SIG-M5 (cell line): ENCODE measurements at regions not wholly inside any gene's neighbourhood (a gene's known extent, or its start where the extent isn't known, plus 50 kb on each side); places are given as distances from the start of the nearest gene placed in this dataset.
A peak's percentile ranks its signal among the peaks of the same experiment; 100 is the strongest.

Source experiments
- DNase-seq: peaks from one replicate; lab custom pipeline; 2025; lab: John Stamatoyannopoulos, UW

DNA sequence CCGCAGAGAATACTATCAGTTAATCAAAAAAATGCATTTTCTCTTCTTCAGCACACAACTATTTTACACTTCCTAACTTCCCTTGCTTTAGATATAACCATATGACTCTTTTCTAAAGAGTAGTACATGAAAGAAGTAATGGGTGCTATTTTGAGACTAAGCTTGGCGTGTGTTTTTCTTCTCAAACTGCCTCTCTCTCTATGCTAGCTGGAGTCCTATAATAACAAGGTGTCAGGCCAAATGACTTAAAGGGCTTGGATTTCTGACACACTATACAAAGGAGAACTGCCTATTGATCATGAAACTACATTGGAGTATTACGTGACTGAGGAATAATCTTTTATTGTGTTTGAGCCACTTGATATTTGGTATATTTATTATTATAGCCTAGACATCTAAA is 1330.1 kb upstream of the SPRY2 start:
- DNase-seq = no peak

DNA sequence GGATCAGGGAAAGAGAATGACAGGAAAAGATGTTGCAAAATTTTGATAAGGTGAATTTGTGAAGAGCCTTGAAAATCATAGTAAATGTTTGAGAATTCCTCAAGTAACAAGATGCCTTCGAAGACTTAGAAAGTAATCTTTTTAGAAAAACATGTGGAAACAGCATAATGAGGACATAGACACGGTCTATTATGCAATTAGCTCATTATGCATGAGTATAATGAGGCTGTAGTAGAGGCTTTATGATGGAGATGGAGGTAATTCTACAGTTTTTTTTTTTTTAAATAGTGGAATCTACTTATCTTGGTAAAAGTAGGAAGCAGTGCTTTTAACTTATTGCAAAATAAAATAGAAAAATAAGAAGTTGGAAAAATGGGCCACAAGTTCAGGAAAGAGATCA is 1329.1 kb upstream of the SPRY2 start:
- DNase-seq = no peak

DNA sequence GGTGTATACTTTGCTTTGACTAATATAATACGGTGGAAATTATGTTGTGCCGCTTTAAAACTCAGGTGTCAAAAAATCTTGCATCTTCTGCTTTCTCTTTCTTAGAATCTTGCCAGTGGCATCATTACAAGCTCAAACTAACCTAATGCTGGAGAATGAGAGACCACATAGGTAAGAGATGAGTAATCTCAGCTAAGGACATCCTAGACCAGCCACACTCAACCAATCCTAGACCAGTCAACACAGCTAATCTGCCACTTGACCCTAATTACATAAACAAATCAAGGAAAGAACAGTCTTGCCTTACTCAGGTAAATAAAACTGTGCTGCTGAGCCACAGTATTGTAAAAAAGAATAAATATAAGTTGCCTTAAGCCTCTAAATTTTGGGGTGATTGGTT is 1323.9 kb upstream of the SPRY2 start:
- DNase-seq = no peak

DNA sequence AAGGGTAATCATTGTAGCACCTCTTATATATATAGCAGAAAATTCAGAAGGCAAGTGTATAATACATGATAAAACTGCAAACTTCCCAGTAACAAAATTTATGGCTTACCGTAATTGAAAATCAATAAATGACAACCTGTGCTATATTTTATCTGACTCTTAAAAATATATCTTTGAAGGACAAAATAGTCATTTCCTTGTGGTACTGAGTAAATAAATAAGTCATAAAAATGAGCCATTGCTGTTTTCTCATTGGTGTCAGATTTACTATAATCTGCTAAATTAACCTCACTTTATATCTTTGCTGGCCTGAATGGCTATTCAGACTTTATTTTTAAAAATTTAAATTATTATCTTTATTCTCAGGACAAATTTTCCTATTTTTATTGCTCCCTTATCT is 1319.1 kb upstream of the SPRY2 start:
- DNase-seq = no peak

DNA sequence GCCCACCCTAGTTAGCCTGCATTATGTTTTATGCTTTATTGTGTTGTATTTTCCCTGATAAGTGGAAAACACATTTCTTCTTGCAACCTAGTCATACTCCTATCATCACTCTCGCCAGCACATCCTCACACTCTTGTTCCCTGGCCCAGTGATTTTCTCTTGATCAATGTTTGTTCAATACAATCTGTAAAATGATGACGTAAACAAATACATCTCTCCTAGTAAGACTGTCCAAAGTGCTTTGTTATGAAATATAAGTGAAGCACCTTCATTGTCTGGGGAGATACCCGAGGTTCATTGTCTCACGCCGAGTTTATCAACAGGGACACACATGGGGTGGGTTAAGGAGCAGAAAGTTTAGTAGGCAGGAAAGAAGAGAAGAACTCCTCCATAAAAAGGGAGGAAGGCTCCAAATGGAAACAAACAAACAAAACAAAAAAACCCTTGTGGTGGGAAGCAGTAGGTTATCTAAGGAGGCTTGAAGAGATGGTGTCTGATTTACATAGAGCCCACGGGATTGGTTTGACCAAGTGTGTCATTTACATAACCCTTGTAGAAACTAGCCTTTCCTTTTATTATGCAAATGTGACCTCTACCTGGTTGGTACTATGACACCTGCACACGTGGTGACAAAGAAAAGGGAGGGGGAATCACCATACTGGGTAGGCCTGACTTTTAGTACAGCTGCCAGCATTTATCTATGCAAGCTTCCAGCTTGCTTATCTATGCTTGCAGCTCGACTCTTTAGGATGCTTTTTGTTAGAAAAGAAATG is 1317.9 kb upstream of the SPRY2 start:
- DNase-seq = no peak

DNA sequence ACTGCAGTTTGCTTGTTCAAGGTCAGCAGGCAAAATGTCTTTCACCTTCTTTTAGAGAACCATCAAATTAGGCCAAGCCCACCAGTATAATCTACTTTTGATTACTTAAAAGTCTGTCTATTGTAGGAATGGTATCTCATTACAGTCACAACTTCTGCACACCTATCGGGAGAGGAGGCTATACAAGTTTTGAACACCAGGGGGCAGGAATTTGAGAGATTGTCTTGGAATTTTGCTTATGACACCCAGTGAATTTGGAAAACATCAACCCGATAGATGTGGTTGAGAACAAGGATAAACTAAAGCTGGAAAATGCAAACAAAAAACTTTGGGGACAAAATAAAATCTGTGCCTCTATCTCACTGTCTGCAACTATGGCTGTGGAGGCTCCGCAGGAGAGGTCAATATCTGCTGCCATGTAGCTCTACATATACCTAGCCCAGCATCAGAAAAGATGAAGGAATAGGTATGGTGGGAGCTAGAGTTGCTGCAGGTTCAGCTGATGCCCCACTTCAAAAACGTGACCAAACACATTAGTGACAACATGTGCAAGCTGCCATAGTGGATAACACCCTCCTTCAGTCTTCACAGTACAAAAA is 1299.2 kb upstream of the SPRY2 start:
- DNase-seq = no peak

DNA sequence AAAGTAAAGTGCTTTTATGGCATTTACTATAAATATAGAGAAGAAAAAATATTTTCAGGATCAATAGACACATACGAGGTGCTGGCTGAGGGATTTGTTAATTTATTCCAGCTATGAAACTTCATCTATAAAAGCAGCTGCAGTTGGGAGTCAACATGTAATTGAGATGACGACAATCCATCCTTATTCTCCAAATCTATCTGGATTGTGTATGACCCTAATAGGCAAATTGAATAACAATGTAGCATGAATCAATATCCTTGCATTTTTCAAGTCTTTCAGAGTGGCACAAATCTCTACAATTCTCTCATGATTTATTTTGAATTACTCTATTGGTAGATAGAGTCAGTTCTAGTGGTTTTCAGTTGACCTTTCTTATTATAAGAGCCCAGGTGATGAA is 1296.5 kb upstream of the SPRY2 start:
- DNase-seq = no peak

DNA sequence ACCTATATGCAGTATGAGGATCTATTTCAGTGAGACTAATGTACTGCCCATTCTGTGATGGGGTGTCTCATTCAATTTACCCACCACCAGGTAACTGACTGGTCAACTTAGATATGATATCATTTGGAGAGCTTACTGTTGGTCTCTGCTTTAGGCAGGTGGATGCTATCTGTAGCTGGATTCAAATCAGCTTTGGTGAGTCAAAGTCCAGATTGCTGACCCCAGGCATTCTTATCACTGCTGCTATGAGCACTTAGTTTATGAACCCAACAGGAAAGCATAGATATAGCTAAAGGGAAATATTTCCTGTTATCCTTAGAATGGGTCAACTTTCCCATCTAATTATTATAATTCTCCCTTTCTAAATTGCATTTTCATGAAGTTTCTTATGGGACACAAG is 1295.2 kb upstream of the SPRY2 start:
- no peak for DNase-seq

DNA sequence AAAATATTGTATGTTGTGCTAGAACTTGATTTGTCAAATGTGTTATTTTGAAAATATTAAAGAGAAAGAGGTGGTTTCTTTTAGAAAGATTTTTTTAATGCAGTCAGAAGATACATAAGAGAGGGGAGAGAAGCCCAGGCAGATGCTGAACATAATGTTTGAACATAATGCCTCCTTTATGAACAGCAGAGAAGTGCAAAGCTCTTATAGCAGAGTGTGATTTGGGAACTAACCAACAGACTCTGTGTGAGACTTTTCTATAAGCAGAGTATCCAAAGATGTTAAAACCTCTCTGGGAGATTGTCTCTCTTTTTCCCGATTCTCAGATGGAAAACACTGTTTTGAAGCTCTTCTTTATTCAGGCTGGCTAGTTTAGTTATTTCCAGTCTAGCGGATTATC is 1274.1 kb upstream of the SPRY2 start:
- DNase-seq = no peak

DNA sequence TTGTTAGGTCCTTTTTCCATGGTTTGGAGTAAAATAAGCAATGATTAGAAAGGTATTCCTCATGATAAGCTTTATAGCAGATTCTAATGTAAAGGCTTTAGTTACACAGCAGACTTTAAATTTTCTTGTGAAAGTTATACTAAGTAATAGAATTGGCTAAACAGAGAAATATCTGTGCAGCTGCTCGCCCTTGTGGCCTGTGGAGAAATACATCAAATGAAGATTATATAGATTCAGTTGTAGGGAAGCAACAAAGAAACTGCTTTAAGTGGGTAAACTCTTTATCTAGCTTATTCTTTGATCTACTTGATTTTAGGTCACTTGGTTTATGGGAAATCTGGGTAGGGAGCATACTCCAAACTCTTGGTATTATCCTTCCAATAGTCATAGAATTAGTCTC is 1269.7 kb upstream of the SPRY2 start:
- no peak for DNase-seq

DNA sequence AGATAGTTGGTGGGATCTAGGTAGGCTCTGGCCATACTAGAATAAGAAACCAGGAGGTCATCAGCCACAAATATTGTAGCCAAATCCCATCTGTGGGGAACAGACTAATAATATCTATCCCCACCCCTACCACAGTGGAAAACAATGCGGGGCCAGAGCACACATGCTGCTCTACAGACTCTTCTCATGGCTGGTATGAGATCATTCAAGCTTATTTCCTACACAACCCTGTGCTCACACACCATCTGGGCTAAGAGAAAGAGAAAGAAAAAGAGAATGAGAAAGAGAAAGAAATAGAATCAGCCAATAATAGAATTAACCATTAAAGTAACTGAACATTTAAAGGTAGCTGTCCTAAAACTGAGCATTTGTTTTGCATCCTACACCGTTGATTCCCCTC is 1268.4 kb upstream of the SPRY2 start:
- DNase-seq = no peak

DNA sequence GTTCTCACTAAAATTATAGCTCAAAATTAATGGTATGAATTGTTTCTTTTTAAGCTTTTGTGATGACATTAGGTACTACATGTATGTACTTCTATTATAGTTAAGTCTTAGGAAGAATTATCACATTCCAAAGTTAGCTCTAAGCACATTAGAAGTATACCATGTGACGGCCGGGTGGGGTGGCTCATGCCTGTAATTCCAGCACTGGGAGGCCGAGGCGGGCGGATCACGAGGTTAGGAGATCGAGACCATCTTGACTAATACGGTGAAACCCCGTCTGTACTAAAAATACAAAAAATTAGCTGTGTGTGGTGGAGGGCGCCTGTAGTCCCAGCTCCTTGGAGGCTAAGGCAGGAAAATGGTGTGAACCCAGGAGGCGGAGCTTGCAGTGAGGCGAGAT is 1265.1 kb upstream of the SPRY2 start:
- DNase-seq = no peak

DNA sequence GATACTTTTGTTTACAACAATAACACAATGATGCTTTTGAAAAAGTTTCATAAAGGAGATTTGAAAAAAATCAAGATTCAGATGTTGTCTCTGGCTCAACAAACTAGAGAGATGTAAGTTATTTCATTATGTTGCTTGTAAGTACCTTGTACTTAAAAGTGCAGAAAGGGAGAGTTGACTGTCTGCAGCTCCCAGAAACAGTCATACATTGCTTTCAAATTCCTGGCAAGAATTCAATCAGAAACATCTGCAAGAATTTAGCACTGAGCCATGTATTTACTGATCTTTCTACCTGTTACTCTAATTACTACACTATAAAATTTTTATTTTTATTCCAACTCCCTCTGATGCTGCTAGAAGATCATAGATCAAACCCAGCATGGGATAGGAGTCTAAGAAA is 1261.3 kb upstream of the SPRY2 start:
- DNase-seq = no peak

DNA sequence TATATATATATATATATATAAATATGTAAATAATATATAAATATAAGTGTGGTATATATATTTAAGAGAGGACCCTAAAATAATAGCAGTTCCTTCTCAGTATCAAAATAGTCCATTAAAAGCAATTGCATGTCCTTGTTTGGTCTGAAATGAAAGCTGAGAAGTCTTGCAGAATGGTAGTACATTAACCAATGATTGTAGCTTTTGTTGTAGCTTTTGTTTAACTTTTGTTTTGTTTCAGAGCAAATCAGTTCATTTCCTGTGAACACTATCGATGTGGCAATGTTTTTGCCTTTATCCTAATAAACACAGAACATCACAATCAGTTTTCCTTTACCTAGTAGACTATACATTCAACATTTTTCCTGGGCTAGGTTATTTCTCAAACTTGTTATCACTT is 1256.2 kb upstream of the SPRY2 start:
- no peak for DNase-seq

DNA sequence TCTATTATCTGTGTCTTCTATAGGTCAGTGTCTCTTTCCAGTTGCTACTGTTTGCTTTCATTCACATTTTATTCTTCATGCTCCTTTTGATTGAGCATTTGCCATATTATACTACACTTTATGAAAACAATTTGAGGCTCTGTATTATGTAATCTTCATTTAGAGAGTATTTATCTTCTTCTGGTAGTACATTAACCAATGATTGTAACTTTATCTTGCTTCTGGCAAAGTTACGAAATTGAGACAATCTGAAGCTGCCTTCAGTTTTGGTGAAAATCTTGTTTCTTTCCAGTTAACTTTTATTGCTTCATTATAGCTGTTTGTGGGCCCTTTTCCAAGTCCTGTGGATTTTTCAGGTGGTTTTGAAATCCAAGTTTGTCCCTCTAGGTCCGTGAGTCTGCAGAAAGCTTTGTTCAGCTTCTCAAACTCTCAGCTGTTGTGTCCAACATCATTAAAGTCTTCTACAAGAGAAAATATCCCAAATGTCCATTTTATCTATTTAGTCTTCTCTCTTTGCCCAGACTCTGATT is 1255.4 kb upstream of the SPRY2 start:
- no peak for DNase-seq

DNA sequence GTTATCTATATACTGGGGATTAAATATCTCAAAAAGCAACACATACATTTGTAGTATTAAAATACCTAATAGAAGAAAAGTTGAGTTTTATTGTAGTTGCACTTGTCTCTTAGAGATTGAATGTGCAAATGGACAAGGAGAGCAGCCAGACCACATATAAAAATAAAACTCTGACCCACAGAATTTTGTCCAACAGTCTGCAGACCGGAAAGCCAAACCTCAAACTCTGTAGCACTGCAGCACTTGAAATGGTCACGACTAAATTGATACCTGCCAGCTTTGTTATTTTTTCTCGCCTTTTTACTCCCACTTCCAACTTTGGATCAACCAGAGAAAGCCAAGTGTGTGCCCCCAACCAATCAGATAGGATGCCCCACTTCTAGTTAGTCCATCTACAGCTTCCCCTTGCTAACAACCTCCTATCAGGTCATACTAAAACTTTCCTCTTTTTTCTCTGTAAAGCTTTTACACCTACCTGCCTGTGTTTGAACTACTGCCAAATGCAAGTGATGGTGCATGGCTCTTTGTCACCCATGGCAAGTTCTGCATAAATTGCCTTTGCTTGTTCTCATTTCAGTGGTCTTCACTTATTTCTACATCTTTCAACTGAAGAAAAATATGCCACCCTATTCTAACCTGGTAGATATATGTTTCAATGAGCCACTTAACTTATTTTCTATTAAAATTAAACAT is 1250.7 kb upstream of the SPRY2 start:
- DNase-seq = no peak

DNA sequence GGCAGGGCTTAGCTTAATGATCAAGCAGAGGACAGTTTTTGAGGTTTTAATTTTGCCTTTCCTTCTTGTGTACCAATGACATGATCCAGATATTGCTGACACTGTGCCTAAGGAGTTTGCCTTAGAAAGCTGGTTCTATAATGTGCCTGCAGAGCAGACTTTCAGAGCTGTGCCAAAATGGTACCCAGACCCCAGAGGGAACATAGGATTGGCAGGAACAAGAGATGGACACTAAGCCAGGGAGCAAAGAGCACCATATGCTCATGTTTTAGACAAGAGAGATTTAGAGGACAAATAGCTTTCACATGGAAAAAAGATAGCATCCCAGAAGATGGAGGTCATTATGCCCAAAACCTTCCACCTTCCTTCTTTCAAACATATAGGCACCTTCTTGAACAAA is 1241.5 kb upstream of the SPRY2 start:
- no peak for DNase-seq

DNA sequence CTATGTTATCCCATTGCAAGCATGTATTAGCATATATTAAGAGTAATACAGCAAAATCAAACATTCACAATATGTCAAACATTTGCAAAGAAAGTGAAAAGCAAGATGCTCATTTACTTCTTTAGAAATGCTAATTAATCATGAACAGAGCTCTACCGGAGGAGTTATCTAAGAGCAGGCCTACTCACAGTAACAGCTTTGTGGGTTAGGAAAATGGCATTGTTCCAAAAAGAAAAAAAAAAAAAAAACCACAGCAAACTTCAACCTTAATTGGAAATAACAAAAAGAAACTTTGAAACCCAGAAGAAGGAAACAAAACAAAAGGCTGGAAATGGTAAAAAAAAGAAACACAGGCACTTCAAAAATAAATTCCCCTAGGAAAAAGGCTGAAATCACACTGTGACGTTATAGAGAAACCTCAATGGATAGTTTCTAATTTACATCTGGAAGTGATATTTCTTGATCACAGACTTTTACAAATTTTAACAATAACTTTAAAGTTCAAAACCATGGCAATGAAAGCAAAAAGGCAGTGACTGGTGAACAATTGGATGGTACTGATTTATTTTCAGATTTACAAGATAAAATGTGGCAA is 1236.8 kb upstream of the SPRY2 start:
- no peak for DNase-seq

DNA sequence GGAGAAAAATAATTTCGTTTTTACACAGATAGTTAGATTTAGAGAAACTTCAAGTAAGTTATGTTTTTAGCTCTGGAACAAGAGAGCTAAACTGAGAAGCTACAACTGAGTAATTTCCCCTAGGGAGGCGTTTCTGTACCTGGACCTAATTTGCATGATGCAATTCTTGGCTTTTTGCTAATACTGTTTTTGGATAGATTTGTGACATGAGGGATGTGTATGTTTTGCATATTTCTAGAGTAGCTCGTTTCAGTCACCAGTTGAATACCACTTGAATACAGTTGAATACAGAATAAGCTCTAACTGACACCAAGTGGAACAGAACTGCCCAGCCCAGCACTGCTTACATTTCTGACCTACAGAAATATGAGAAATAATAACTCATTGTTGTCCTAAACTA is 1227.9 kb upstream of the SPRY2 start:
- no peak for DNase-seq

DNA sequence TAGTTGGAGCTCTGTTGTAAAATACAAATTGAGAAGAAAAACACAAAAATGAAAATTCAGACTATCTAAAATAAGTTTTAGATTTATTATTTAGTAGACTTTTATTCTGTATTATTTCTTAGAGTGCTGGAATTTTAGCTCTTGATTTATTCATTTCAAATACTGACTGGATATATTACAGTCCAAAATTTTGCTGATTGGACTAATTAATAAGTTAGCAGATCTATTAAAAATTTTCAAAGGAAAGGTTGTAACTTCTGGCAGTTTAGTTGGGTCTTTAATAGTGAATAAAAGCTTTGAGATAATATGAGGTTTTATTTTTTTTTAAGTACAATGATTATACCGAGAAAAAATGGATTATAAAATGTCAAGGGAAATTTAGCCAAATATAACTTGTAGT is 1224.9 kb upstream of the SPRY2 start:
- DNase-seq = no peak

DNA sequence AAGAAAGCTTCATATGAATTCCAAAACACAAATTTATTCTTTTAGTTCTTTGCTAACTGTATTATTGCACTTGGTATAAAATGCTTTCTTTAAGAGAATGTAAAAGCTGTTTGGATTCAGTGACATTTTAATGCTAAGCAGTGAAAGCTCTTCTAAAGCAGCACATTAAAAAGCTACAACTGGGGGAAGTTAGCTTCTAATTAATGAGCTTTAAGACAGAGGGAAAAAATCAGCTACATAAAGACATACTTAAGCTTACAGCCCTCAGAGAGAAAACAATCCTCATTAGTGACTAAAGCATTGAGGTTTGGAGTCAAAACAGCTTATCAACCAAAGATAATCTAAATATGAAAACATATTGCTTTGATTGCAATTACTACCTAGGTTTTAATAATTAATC is 1222.2 kb upstream of the SPRY2 start:
- DNase-seq = no peak

DNA sequence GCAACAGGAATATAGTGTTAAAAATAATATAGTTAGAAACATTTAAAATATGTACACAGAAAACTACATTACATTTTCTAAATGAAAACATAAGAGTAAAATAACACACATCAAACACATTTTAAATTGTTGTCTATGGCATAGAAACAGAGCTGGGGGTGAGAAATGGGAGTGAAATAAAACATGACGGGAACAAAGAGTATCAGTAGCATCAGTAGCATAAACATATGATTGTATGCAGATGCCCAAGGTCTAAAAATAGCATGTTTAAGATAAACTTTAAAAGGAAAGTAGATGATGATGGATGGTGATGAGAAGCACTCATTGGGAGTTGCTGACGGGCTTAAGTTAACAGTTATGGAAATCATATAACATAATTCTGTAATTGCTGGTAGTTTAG is 1221.7 kb upstream of the SPRY2 start:
- DNase-seq = no peak

DNA sequence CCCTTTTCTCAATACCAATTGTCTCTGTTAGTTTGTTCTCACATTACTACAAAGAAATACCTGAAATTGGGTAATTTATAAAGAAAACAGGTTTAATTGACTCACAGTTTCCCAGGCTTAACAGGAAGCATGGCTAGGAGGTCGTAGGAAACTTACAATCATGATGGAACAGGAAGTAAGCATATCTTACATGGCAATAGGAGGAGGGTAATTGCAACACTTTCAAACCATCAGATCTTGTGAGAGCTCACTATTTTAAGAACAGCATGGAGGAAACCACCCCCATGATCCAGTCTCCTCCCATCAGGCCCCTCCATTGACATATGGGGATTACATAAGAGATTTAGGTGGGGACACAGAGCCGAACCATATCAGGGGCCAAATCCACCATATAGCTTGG is 1210.1 kb upstream of the SPRY2 start:
- peak; percentile 48 for DNase-seq
